ENCODE measurements at regions not wholly inside any gene's neighbourhood (a gene's known extent, or its start where the extent isn't known, plus 50 kb on each side); places are given as distances from the start of the nearest gene placed in this dataset.

DNA sequence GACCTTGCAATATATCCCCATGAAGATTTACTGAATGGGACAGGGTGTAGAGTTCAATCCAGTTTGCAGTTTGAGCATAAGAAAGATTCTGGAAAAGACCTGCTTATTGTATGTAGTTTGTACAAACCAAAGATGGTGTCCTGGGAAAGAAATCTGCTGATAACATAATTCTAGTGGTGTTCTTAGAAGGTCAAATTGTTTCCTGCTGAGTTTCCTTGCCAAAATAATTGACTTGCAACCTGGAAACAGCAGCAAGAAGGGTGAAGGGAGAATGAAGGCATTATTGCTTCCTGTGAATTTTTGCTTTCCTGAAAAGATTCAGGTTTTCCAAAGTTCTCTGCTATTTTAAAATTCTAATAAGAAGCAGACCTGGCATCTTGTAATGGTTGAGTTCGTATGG is 222.9 kb downstream of the KIF20B start:
- no peak for DNase-seq
- H3K27me3 ChIP-seq (ENCODE audit: control insufficient read depth in 1 of 2, insufficient read depth in 2 of 2, low read length in 2 of 2) = no peaks in the 10 kb centered on the region
- CTCF ChIA-PET = no interaction called here
- H3K4me3 ChIP-seq (ENCODE audit: low read length) = no peak overlapping the region
- H3K9me3 ChIP-seq (ENCODE audit: control insufficient read depth in 1 of 2, insufficient read depth in 1 of 2, low read length in 2 of 2) = no peaks in the 10 kb centered on the region
- H3K36me3 ChIP-seq (ENCODE audit: insufficient read depth, low read length) = no peaks in the 10 kb centered on the region
- Mint-ChIP-seq H3K36me3 (ENCODE audit: low read depth) (no peaks in the 10 kb centered on the region), H3K9me3 (no peaks in the 10 kb centered on the region), H3K4me1 (ENCODE audit: low read depth) (no peaks in the 10 kb centered on the region), H3K27ac (no peak overlapping the region), H3K27me3 (no peaks in the 10 kb centered on the region), H3K4me3 (no peak overlapping the region)
- POLR2A ChIA-PET = no interaction called here
- no peaks in the 10 kb centered on the region for H3K4me1 ChIP-seq (ENCODE audit: insufficient read depth, low read length)
- no peak for ATAC-seq (ENCODE audit: poor library complexity)
- TF ChIP-seq, protein P1, sequence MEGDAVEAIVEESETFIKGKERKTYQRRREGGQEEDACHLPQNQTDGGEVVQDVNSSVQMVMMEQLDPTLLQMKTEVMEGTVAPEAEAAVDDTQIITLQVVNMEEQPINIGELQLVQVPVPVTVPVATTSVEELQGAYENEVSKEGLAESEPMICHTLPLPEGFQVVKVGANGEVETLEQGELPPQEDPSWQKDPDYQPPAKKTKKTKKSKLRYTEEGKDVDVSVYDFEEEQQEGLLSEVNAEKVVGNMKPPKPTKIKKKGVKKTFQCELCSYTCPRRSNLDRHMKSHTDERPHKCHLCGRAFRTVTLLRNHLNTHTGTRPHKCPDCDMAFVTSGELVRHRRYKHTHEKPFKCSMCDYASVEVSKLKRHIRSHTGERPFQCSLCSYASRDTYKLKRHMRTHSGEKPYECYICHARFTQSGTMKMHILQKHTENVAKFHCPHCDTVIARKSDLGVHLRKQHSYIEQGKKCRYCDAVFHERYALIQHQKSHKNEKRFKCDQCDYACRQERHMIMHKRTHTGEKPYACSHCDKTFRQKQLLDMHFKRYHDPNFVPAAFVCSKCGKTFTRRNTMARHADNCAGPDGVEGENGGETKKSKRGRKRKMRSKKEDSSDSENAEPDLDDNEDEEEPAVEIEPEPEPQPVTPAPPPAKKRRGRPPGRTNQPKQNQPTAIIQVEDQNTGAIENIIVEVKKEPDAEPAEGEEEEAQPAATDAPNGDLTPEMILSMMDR (IDR thresholded peaks at IDR 0.05) = no peak
- H3K27ac ChIP-seq (ENCODE audit: low read depth in 1 of 2, low read length in 2 of 2) = no peak overlapping the region
- intact Hi-C loops (cut with DNase I, micrococcal nuclease) = no loop called here

DNA sequence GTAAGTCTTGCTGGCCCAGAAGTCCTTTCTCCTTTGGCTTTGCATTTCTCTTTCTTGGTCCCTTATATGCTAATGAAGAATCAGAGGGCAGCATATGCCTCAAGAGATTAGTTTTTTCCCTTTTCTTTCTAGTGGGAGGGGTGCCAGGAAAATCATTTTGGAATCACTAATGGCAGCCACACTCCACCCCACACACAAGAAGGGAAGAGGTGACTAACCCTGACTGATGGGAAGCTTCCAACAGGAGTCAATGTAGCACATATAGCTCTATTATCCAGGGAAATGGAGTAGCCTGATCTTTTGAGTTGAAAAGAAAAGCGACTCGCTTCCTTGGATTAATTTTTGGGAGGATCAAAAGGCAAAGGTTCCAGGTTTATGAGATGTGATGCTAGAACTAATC is 225.3 kb downstream of the KIF20B start:
- intact Hi-C loops (cut with DNase I, micrococcal nuclease) = no loop called here
- H3K36me3 Mint-ChIP-seq (ENCODE audit: low read depth) = no peaks in the 10 kb centered on the region
- H3K4me3 ChIP-seq (ENCODE audit: low read length) = no peak overlapping the region
- no peaks in the 10 kb centered on the region for H3K4me1 ChIP-seq (ENCODE audit: insufficient read depth, low read length)
- DNase-seq = no peak
- no peaks in the 10 kb centered on the region for H3K36me3 ChIP-seq (ENCODE audit: insufficient read depth, low read length)
- H3K4me1 Mint-ChIP-seq (ENCODE audit: low read depth) = no peaks in the 10 kb centered on the region
- H3K27me3 ChIP-seq (ENCODE audit: control insufficient read depth in 1 of 2, insufficient read depth in 2 of 2, low read length in 2 of 2) = no peaks in the 10 kb centered on the region
- no peak overlapping the region for H3K4me3 Mint-ChIP-seq
- no peak for ATAC-seq (ENCODE audit: poor library complexity)
- no peaks in the 10 kb centered on the region for H3K27me3 Mint-ChIP-seq
- H3K27ac Mint-ChIP-seq = no peak overlapping the region
- no peaks in the 10 kb centered on the region for H3K9me3 ChIP-seq (ENCODE audit: control insufficient read depth in 1 of 2, insufficient read depth in 1 of 2, low read length in 2 of 2)
- no peaks in the 10 kb centered on the region for H3K9me3 Mint-ChIP-seq
- POLR2A ChIA-PET = no interaction called here
- CTCF ChIA-PET = interaction anchor here (0.6 kb wide), 1 partner anchor 1112 kb away, joined by 3 read pairs; no protein-coding TSS in a partner anchor
- H3K27ac ChIP-seq (ENCODE audit: low read depth in 1 of 2, low read length in 2 of 2) = no peak overlapping the region
- TF ChIP-seq, protein P1 (IDR thresholded peaks at IDR 0.05) = no peak

DNA sequence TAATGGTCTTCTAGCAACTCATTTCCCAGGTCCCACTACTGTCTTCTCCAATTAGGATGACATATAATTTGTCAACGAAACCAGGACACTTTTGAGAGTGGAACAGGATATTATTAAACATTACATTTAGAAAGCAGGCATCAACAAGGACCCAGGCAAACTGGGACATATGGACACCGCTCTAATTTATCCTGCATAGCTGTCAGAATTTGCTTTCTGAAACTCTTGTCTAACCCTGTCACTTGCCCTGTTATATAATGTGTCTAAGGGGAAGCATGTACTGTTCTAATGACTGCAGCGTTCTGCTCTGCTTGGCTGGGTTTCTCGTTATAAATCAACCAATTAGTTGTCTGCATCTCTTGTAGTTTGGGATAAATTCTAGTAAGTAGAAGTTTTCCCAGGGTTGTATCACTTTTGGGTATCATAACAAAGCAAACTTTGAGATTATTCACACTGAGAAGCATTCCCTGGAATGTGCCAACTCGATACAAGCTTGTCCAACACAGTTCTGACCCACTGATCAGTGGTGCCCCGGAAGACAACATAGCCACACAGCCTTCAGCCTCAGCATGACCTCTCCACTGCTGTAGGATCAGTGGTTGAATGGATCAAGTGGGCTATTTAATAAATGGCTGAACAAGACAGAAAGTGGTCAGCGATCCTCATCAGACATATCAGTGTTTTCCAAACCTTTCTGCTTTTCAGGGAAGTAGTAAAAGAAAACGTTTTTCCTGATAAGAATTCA is 228.1 kb downstream of the KIF20B start:
- H3K27me3 Mint-ChIP-seq = no peaks in the 10 kb centered on the region
- H3K36me3 ChIP-seq (ENCODE audit: insufficient read depth, low read length) = no peaks in the 10 kb centered on the region
- no peaks in the 10 kb centered on the region for H3K9me3 ChIP-seq (ENCODE audit: control insufficient read depth in 1 of 2, insufficient read depth in 1 of 2, low read length in 2 of 2)
- no peaks in the 10 kb centered on the region for H3K27me3 ChIP-seq (ENCODE audit: control insufficient read depth in 1 of 2, insufficient read depth in 2 of 2, low read length in 2 of 2)
- intact Hi-C loops (cut with DNase I, micrococcal nuclease) = no loop called here
- H3K4me1 ChIP-seq (ENCODE audit: insufficient read depth, low read length) = no peaks in the 10 kb centered on the region
- H3K36me3 Mint-ChIP-seq (ENCODE audit: low read depth) = no peaks in the 10 kb centered on the region
- no peak overlapping the region for H3K4me3 ChIP-seq (ENCODE audit: low read length)
- no peaks in the 10 kb centered on the region for H3K9me3 Mint-ChIP-seq
- ChIA-PET CTCF (no interaction called here), POLR2A (no interaction called here)
- no peak for DNase-seq
- no peak overlapping the region for H3K27ac ChIP-seq (ENCODE audit: low read depth in 1 of 2, low read length in 2 of 2)
- H3K4me1 Mint-ChIP-seq (ENCODE audit: low read depth) = no peaks in the 10 kb centered on the region
- no peak overlapping the region for H3K27ac Mint-ChIP-seq
- TF ChIP-seq, protein P1 (IDR thresholded peaks at IDR 0.05) = no peak
- no peak for ATAC-seq (ENCODE audit: poor library complexity)
- no peak overlapping the region for H3K4me3 Mint-ChIP-seq

Data from CD4-positive, alpha-beta T cell (primary cell).